Astrocyte (in vitro differentiated cells and primary cell): ENCODE measurements at regions not wholly inside any gene's neighbourhood (a gene's known extent, or its start where the extent isn't known, plus 50 kb on each side); places are given as distances from the start of the nearest gene placed in this dataset.

Source experiments
- EZH2 ChIP-seq: IDR thresholded peaks from 2 replicates; pipeline ENCODE4 v1.6.1; 2012; ENCODE audit warnings: mild to moderate bottlenecking, low read length, inconsistent platforms; ENCODE audit not compliant: insufficient read depth
- TF ChIP-seq, protein P1 (sequence below): IDR thresholded peaks from 2 replicates; pipeline ENCODE4 v1.5.1; 2011; ENCODE audit warnings: low read depth, mild to moderate bottlenecking, inconsistent platforms, low read length, moderate library complexity; ENCODE audit not compliant: insufficient read depth

DNA sequence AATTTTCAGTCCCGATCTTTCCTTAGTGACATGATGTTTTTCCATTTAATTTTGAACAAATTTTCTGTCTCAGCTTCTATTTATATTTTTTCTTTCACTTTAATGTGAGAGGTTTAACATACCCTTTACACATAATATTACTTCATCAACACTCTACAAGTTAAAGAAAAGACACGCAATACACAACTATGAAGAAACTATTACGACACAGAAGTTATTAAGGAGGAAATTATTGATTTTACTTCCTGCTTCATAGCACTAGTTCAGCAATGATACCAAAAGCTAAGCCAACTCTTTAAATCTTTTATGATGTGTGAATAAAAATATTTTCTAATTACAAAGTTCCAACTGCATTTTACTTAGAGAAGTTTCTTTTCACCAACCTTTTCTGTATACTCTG is 432.3 kb upstream of the DAB2 start:
- TF ChIP-seq, protein P1, sequence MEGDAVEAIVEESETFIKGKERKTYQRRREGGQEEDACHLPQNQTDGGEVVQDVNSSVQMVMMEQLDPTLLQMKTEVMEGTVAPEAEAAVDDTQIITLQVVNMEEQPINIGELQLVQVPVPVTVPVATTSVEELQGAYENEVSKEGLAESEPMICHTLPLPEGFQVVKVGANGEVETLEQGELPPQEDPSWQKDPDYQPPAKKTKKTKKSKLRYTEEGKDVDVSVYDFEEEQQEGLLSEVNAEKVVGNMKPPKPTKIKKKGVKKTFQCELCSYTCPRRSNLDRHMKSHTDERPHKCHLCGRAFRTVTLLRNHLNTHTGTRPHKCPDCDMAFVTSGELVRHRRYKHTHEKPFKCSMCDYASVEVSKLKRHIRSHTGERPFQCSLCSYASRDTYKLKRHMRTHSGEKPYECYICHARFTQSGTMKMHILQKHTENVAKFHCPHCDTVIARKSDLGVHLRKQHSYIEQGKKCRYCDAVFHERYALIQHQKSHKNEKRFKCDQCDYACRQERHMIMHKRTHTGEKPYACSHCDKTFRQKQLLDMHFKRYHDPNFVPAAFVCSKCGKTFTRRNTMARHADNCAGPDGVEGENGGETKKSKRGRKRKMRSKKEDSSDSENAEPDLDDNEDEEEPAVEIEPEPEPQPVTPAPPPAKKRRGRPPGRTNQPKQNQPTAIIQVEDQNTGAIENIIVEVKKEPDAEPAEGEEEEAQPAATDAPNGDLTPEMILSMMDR, result no peak
- TF ChIP-seq EZH2, result no peak
